Fibroblast of lung (primary cell): ENCODE measurements at regions not wholly inside any gene's neighbourhood (a gene's known extent, or its start where the extent isn't known, plus 50 kb on each side); places are given as distances from the start of the nearest gene placed in this dataset.
A peak's percentile ranks its signal among the peaks of the same experiment; 100 is the strongest.

Experiments
- DNase-seq, 2 donors: peaks; one replicate each; pipeline versions ENCODE4 v3.0.0 to v3.0.0-alpha.2; 2010; ENCODE audit warnings: low read depth in 2 of 2
- H2AFZ ChIP-seq: 2 replicates; pipeline ENCODE4 v1.5.1; 2012; ENCODE audit warnings: low read length, control low read depth, inconsistent platforms
- H3K27ac ChIP-seq: 2 replicates; pipeline ENCODE4 v1.5.1; 2011; ENCODE audit warnings: low read length, control low read depth; ENCODE audit not compliant: insufficient read depth
- H3K27me3 ChIP-seq: 2 replicates; pipeline ENCODE4 v1.5.1; 2011; ENCODE audit warnings: mild to moderate bottlenecking, low read length; ENCODE audit not compliant: control insufficient read depth, insufficient read depth
- H3K36me3 ChIP-seq: 2 replicates; pipeline ENCODE4 v1.5.1; 2011; ENCODE audit warnings: low read length; ENCODE audit not compliant: control insufficient read depth, insufficient read depth
- H3K4me1 ChIP-seq: 2 replicates; pipeline ENCODE4 v1.5.1; 2011; ENCODE audit warnings: low read length; ENCODE audit not compliant: control insufficient read depth, insufficient read depth; ENCODE audit errors: extremely low read depth
- H3K4me2 ChIP-seq: 2 replicates; pipeline ENCODE4 v1.5.1; 2011; ENCODE audit warnings: low read length, control low read depth; ENCODE audit not compliant: insufficient read depth; ENCODE audit errors: extremely low read depth
- H3K4me3 ChIP-seq, 4 experiments: fragments of 200-600 bp in 1 of 4; sonication (generic) in 1 of 4; replicated peaks in 1 of 4; 2 replicates each; pipeline ENCODE4 v1.5.1; 2011 to 2016; ENCODE audit warnings: low read length in 4 of 4, low read depth in 3 of 4, mild to moderate bottlenecking in 3 of 4, control low read depth in 2 of 4, inconsistent platforms in 1 of 4, mixed read lengths in 1 of 4; ENCODE audit not compliant: insufficient read depth in 1 of 4; ENCODE audit errors: control extremely low read depth in 1 of 4
- H3K79me2 ChIP-seq: 2 replicates; pipeline ENCODE4 v1.5.1; 2012; ENCODE audit warnings: mild to moderate bottlenecking, low read length, inconsistent platforms; ENCODE audit not compliant: control insufficient read depth, insufficient read depth
- H3K9ac ChIP-seq: 2 replicates; pipeline ENCODE4 v1.5.1; 2011; ENCODE audit warnings: mild to moderate bottlenecking, low read length, control low read depth; ENCODE audit not compliant: insufficient read depth
- H3K9me3 ChIP-seq: 2 replicates; pipeline ENCODE4 v1.5.1; 2012; ENCODE audit warnings: low read depth, low read length; ENCODE audit not compliant: control insufficient read depth, insufficient read depth
- H4K20me1 ChIP-seq: 2 replicates; pipeline ENCODE4 v1.5.1; 2011; ENCODE audit warnings: low read length; ENCODE audit not compliant: control insufficient read depth, insufficient read depth; ENCODE audit errors: extremely low read depth
- CTCF ChIP-seq, 2 donors: IDR thresholded peaks in 1 of 2; conservative IDR thresholded peaks in 1 of 2; 1 replicate in 1 of 2; 2 replicates in 1 of 2; pipeline ENCODE4 v1.5.1; 2011 to 2012; ENCODE audit warnings: low read length in 2 of 2, control low read depth in 1 of 2, inconsistent platforms in 1 of 2, low read depth in 1 of 2, mild to moderate bottlenecking in 1 of 2
- EZH2 ChIP-seq: IDR thresholded peaks from 2 replicates; pipeline ENCODE4 v1.5.1; 2012; ENCODE audit warnings: low read length, control low read depth, mild to moderate bottlenecking; ENCODE audit errors: missing control alignments

- DNase-seq, result no peak
- Histone ChIP-seq H3K9ac (no peak overlapping the region), H4K20me1 (no peaks in the 10 kb centered on the region), H3K9me3 (no peaks in the 10 kb centered on the region), H2AFZ (peak overlapping the region; percentile 12), H3K4me3 (no peak overlapping the region), H3K4me1 (no peaks in the 10 kb centered on the region), H3K79me2 (no peaks in the 10 kb centered on the region), H3K4me2 (no peak overlapping the region), H3K27me3 (no peaks in the 10 kb centered on the region), H3K27ac (no peak overlapping the region), H3K36me3 (no peaks in the 10 kb centered on the region)
- TF ChIP-seq EZH2, result no peak
- no peak for TF ChIP-seq CTCF (conservative IDR thresholded peaks at IDR 0.05 in 1 of 2, IDR thresholded peaks at IDR 0.05 in 1 of 2; ENCODE audit: low read depth in 1 of 2, low read length in 2 of 2)
Observed at GRCh38 chr20:53842301-53843099, 227.9 kb downstream of the BCAS1 start.

GRCh38 chr20:53841741-53842140 is 228.7 kb downstream of the BCAS1 start:
- no peaks in the 10 kb centered on the region for H3K79me2 ChIP-seq
- no peaks in the 10 kb centered on the region for H3K9me3 ChIP-seq

GRCh38 chr20:53840532-53840931 is 229.9 kb downstream of the BCAS1 start:
- no peak overlapping the region for H3K4me3 ChIP-seq
- no peak overlapping the region for H3K27ac ChIP-seq
- H3K9me3 ChIP-seq, result no peaks in the 10 kb centered on the region
- H3K9ac ChIP-seq, result no peak overlapping the region
- H4K20me1 ChIP-seq, result no peaks in the 10 kb centered on the region
- no peaks in the 10 kb centered on the region for H3K79me2 ChIP-seq
- H3K4me2 ChIP-seq, result no peak overlapping the region
- H3K27me3 ChIP-seq, result no peaks in the 10 kb centered on the region
- TF ChIP-seq EZH2 (no peak), CTCF (conservative IDR thresholded peaks at IDR 0.05 in 1 of 2, IDR thresholded peaks at IDR 0.05 in 1 of 2; ENCODE audit: low read depth in 1 of 2, low read length in 2 of 2) (no peak)
- no peaks in the 10 kb centered on the region for H3K36me3 ChIP-seq
- H2AFZ ChIP-seq, result no peak overlapping the region
- H3K4me1 ChIP-seq, result no peaks in the 10 kb centered on the region
- DNase-seq, result no peak

More at GRCh38 chr20:53841741-53842140, 228.7 kb downstream of the BCAS1 start:
- no peak for TF ChIP-seq CTCF (conservative IDR thresholded peaks at IDR 0.05 in 1 of 2, IDR thresholded peaks at IDR 0.05 in 1 of 2; ENCODE audit: low read depth in 1 of 2, low read length in 2 of 2)
- no peak for TF ChIP-seq EZH2
- H2AFZ ChIP-seq, result no peak overlapping the region
- no peaks in the 10 kb centered on the region for H3K36me3 ChIP-seq
- no peak overlapping the region for H3K9ac ChIP-seq
- no peaks in the 10 kb centered on the region for H3K27me3 ChIP-seq
- no peaks in the 10 kb centered on the region for H3K4me1 ChIP-seq
- no peak overlapping the region for H3K27ac ChIP-seq
- no peak overlapping the region for H3K4me3 ChIP-seq
- H3K4me2 ChIP-seq, result no peak overlapping the region
- DNase-seq, result no peak
- no peaks in the 10 kb centered on the region for H4K20me1 ChIP-seq
